Medulla oblongata (tissue), 1 donor: ENCODE measurements at regions not wholly inside any gene's neighbourhood (a gene's known extent, or its start where the extent isn't known, plus 50 kb on each side); places are given as distances from the start of the nearest gene placed in this dataset.

Experiments used
- DNase-seq: peaks from one replicate; pipeline ENCODE4 v3.0.0-alpha.2; 2015; ENCODE audit errors: extremely low spot score

- no peak for DNase-seq
These were observed 301.2 kb upstream of the TRIB2 start for GRCh38 chr2:12415536-12415935.

DNA sequence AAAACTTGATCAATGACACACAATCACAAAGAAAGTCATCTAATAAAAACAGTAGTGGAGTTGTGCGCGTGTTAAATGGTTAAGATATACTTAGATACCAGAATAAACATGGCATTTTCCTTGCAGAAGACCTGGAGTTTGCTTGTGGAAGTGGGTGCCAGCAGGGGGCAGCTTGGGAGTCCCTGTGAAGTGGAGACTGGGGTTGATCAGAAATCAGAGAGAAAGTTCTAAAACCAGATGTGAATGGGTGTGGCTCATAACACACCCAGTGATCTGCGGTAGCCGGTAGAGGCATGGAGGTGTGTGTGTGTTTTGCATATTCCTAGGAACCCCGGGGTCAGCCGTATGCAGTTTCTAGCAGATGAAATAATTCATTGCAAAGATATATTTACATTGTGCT lies 300.1 kb upstream of the TRIB2 start:
- DNase-seq = peak; percentile 14

DNA sequence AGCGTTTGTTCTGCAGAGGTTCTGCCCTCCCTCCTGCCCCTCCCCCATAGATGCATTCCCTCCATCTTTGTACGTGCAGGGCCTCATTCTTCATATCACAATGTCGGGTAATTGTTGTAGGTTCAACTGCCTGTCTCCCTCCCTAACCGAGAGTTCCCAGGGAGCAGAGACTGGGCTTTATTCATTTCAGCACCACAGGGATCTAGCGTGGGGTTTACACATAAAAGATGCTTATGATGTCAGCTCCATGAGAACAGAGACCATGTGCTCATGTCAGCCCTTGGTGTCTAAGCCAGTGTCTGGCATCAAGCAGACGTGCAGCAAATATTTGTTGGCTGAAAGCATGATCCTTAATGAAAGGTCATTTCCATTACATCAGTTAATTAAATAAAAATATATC lies 298.9 kb upstream of the TRIB2 start:
- no peak for DNase-seq

GRCh38 chr2:12419803-12420202 lies 296.9 kb upstream of the TRIB2 start:
- no peak for DNase-seq

GRCh38 chr2:12421046-12421445 lies 295.7 kb upstream of the TRIB2 start:
- DNase-seq = no peak

- no peak for DNase-seq
These were observed 292.5 kb upstream of the TRIB2 start for GRCh38 chr2:12424219-12424618.

DNA sequence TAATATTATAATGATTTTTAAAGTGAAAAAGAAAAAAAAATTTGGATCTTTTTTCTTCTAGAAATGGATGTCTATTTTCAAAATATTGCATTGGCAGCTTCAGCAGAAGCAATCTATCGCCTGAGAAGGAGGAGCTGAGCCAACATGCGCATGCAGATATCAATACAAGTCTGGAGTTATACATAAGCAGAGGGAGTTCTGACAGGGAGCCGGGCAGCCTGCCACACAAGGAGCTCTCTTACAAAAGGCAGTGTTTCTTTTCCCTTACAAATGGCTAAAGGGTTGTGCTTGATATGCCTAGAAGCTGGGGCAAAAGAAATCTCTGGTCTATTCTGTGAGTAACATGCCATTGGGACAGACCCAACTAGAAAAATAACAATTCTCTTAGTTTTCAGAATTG lies 291.9 kb upstream of the TRIB2 start:
- DNase-seq = peak; percentile 42

GRCh38 chr2:12428324-12428723 lies 288.4 kb upstream of the TRIB2 start:
- DNase-seq = no peak

GRCh38 chr2:12428786-12429185 lies 287.9 kb upstream of the TRIB2 start:
- no peak for DNase-seq

- DNase-seq = no peak
These were observed 286.8 kb upstream of the TRIB2 start for GRCh38 chr2:12429779-12430406.

GRCh38 chr2:12430407-12431133 lies 286.2 kb upstream of the TRIB2 start:
- DNase-seq = peak; percentile 43

DNA sequence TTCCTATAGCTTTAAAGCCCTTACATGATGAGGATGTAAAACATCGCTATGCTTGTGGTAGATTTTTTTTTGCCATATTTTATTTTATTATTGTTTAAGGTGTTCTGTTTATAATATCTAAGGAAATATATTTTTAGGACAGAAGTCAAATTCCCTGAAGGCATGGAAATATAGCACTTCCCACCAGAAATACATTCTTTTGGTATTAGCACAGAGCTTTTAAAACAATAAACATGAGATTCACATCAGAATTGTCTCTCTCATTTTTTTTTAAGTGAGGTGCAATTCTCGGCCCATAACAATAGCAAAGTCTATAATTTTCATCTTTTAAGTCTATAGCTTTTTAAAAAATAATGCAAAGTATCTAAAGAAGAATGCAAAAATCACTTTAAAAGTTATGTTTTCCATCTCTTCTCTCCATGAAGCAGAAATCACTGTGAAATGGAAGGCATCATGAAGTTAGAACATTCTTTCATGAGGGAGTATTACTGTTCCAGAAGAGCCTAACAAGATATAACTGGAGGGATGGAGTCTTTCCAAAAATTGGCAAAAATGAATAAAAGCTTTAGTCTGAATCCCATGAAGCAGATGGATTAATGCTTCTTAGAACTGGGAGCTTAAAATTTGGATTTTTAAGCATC lies 283.6 kb upstream of the TRIB2 start:
- no peak for DNase-seq

GRCh38 chr2:12433626-12433990 lies 283.1 kb upstream of the TRIB2 start:
- DNase-seq = no peak

- no peak for DNase-seq
These were observed 282.1 kb upstream of the TRIB2 start for GRCh38 chr2:12434630-12435098.

DNA sequence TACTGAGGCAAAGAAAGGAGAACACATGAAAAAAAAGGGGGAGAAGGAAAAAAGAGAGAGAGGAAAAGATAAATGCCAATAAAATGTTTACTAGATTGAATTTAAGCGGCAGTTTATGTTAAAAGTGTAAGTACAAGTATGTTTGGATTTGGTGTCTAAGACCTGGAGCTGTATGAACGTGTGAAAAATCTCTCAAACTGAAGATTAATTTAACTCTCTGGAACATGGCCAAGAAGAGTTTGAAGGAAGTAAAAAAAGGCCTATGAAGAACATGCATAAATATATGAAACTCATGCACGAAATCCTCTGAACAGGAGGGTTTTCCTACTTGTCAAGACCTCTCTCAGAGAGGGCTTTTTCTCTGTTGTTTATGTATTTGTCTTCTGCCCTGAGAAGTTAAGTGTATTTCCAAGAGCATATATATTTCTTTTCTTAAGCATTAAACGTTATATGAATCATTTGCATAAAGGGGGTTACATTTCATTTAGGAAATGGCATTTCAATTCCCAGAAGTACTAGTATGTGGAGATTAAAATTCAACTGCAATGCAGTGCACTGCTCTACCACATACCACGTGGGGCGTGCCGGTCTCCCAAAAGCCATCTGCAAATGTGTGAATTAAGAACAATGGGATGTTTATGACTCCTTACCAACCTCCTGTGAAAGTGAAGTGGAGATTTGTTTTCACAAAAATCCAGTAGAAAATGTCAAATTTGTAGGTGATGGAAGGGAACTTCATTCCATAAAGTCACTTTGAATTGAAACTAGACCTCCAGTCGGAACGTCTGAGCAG lies 281.1 kb upstream of the TRIB2 start:
- no peak for DNase-seq

DNA sequence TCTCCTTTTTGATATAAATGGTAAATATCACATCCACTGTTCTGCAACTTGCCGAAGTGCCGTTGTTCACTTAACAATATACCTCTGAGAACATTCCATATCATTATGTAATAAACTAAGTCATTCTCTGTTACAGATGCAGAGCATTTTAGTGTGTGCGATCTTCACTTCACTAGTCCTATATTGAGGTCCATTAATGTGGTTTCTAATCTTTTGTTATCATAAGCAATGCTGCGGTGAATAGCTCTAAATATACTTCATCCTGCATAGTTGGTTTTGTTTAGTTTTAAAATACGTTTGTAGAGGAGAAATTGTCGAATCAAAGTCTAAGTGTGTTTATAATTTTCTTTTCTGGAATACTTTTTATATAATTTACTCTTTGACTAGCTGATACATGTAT lies 280.3 kb upstream of the TRIB2 start:
- no peak for DNase-seq

GRCh38 chr2:12436935-12437561 lies 279.7 kb upstream of the TRIB2 start:
- DNase-seq = no peak

DNA sequence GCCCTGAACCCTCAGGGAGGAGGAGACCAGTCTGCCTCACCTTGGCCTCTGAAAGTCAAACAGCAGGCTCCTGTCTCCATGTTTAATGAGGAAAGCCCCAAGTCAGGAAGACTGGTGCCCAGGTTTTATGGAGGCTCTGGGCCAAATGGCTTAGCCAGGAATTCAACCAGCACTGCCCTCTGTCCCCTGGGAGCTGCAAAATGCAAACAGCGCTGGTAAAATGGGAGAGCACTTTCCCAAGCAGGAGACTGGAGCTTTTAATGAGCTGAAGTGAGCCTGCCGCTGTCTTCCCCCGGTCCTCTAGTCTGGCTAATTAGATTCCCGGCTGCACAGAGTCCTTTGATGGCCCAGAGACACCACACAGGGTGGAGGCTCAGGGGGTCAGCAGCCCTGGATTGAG lies 276.0 kb upstream of the TRIB2 start:
- no peak for DNase-seq

DNA sequence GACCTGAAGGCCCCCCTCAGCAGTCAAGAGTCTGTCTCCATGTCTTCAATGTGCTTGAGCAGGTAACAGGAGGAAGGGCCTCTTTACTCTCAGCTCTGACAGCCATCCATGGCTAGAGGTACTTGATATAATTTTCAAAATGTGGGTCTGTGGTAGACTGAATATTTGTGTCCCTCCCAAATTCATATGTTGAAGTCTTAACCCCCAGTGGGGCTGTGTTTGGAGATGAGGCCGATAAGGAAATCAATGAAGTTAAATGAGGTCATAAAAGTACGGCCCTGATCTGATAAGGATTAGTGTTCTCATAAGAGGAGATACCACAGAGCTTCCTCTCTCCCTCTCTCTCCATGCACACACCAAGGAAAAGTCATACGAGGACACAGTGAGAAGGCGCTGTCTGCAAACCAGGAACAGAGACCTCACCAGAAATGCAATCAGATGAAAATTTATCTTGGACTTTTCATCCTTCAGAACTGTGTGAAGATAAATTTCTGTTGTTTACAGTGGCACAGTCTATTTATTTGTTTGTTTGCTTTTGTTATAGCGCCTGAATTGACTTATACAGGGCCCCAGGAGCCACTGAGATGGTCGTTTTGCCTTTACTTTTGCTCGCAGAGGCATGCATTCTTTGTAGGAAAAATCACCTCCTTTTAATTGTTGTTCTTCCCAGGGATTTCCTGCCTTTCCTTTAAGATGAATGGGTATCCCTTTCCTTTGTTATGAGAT lies 274.8 kb upstream of the TRIB2 start:
- no peak for DNase-seq

- DNase-seq = no peak
These were observed 274.3 kb upstream of the TRIB2 start for GRCh38 chr2:12442476-12442847.

DNA sequence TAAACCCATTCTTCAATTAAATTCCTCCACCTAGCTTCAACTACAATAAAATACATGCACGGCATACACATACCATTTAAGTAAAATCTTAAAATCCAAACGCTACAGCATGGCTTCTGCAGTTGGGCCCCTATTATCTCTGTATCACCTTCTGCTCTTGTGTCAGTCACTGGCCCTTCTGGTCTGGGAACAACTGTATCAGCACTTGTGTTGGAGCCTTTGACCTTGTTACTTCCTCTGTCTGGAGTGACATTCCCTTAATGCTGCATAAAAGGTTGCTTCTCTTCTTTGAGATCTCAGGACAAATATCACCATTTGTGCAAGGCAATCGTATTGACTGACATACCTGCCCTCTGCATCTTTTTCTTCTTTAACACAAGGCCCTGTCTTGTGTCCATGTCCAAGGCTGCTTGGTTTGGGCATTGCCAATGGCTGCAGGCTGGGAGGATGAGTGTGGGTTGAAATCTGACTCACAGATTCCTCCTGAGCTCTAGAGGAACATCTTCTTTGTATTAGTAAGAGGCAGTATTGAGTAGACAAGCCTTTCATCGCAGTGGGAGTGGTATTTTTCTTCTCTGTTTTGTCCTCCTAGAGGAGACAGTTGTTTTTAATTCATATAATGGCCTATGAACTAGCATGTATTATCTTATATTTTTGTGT lies 267.8 kb upstream of the TRIB2 start:
- no peak for DNase-seq
